ENCODE measurements at regions not wholly inside any gene's neighbourhood (a gene's known extent, or its start where the extent isn't known, plus 50 kb on each side); places are given as distances from the start of the nearest gene placed in this dataset.
"Not testable (repeated sequence)": the region's sequence is repeated elsewhere in the genome, so short reads cannot be mapped to it uniquely, and the experiment has no call there.

DNA sequence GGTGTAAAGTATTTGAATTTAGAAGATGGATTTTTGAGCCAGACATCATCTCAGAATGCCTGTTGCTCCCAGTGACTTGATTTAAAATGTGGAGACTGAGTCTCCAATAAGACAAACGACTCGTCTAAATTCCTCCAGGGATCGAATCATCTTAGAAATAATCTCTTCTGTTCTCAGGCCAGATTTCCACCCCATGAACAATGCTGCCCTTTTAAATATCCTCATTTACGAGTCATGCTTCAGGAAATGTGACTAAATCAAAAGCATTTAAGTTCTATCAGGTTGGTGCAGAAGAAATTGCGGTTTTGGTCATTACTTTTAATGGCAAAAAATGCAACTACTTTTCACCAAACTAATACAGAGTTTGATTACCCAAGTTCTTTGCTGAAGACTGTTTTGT, 684.6 kb upstream of the SOX11 start:
- Histone ChIP-seq H3K9me3 (peaks cover 14% of the 10 kb centered on the region), H3K4me3 (no peak overlapping the region), H3K4me1 (ENCODE audit: low read depth) (no peaks in the 10 kb centered on the region), H3K36me3 (ENCODE audit: low read depth) (no peaks in the 10 kb centered on the region)
- TF ChIP-seq, protein P1, sequence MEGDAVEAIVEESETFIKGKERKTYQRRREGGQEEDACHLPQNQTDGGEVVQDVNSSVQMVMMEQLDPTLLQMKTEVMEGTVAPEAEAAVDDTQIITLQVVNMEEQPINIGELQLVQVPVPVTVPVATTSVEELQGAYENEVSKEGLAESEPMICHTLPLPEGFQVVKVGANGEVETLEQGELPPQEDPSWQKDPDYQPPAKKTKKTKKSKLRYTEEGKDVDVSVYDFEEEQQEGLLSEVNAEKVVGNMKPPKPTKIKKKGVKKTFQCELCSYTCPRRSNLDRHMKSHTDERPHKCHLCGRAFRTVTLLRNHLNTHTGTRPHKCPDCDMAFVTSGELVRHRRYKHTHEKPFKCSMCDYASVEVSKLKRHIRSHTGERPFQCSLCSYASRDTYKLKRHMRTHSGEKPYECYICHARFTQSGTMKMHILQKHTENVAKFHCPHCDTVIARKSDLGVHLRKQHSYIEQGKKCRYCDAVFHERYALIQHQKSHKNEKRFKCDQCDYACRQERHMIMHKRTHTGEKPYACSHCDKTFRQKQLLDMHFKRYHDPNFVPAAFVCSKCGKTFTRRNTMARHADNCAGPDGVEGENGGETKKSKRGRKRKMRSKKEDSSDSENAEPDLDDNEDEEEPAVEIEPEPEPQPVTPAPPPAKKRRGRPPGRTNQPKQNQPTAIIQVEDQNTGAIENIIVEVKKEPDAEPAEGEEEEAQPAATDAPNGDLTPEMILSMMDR (IDR thresholded peaks at IDR 0.05): no peak
- ATAC-seq (no peak), DNase-seq (no peak)
- intact Hi-C loops (cut with DNase I, micrococcal nuclease): no loop called here

DNA sequence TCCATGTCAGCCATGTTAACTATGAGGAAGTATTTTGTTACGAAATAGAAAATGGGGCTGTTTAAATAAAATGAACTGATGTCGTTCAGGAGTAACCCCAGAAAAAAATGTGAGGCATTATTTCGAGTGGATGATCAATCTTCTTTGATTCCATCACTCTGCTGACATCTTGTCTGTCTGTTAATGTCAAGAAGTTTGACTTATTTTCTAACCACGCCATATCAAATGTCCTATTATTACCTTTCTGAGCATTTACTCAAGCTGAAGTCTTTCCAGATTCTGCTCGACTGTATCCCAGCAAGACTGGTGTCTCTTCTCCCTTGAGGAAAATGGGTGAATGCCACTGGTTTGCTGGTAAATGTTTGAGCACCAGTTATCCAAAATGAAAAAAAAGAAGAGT, 672.9 kb upstream of the SOX11 start:
- DNase-seq: no peak

DNA sequence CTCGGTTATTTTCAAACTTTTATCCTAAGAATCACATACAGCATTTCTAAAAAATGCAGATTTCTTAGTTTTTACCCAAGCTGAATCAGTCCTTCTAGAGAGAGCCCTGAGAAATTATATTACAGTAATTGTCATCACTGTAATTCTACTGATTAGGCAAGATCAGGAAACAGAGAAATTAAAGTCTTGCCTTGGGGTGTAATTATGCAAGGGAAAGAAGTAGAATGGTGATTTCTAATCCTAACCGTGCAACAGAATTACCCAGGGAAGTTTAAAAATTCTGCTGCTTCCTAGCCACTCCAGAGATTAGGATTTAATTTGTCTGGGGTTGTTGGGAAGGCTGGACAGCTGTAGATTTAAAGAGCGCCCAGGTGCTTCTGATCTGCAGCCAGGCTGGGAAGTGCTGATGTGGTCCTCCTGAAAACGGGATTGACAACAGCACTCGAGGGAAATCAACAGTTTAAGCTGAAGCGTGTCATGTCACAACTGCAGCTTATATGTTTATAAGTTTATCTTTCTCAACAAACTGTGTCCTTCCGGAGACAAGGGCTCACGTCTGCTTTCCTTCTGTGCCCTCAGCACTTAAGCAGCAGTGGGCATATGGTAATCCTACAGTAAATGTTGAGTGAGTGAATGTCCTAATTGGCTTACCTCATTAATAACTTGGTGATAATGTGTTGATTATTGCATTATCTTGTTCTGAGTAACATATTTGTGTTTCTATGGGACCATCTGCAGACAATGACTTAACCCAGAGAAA, 671.9 kb upstream of the SOX11 start:
- TF ChIP-seq, protein P1 (IDR thresholded peaks at IDR 0.05): no peak
- Histone ChIP-seq H3K9me3 (peaks cover 61% of the 10 kb centered on the region), H3K36me3 (ENCODE audit: low read depth) (no peaks in the 10 kb centered on the region), H3K4me1 (ENCODE audit: low read depth) (no peaks in the 10 kb centered on the region), H3K4me3 (no peak overlapping the region)
- intact Hi-C loops (cut with DNase I, micrococcal nuclease): no loop called here
- DNase-seq (no peak), ATAC-seq (no peak)

More for the DNA sequence above, 672.9 kb upstream of the SOX11 start:
- H3K4me1 ChIP-seq (ENCODE audit: low read depth): no peaks in the 10 kb centered on the region
- TF ChIP-seq, protein P1 (IDR thresholded peaks at IDR 0.05): no peak
- ATAC-seq: no peak
- H3K4me3 ChIP-seq: no peak overlapping the region
- H3K9me3 ChIP-seq: peaks cover 59% of the 10 kb centered on the region
- no peaks in the 10 kb centered on the region for H3K36me3 ChIP-seq (ENCODE audit: low read depth)
- intact Hi-C loops (cut with DNase I, micrococcal nuclease): no loop called here

DNA sequence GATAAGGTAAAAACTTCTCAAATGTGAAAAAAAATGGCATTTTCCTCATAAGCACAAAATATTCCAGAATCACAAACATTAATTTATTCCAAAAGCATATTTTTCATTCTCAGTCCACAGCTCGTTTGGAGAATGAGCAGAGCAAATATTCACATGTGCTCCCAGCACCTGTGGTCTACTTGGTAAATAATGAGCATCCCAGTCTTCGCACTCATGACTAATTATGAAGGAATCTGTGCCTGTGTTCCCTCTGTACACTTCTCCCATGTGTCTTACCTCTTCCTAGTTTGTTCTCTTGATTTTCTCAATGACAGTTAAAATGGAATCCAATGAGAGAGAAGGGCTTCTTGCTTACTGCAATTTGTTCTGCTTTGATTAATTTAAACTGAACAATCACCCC, 671.0 kb upstream of the SOX11 start:
- Histone ChIP-seq H3K4me3 (no peak overlapping the region), H3K4me1 (ENCODE audit: low read depth) (no peaks in the 10 kb centered on the region), H3K9me3 (peaks cover 61% of the 10 kb centered on the region), H3K36me3 (ENCODE audit: low read depth) (no peaks in the 10 kb centered on the region)
- TF ChIP-seq, protein P1 (IDR thresholded peaks at IDR 0.05): no peak
- DNase-seq (no peak), ATAC-seq (no peak)
- intact Hi-C loops (cut with DNase I, micrococcal nuclease): no loop called here

DNA sequence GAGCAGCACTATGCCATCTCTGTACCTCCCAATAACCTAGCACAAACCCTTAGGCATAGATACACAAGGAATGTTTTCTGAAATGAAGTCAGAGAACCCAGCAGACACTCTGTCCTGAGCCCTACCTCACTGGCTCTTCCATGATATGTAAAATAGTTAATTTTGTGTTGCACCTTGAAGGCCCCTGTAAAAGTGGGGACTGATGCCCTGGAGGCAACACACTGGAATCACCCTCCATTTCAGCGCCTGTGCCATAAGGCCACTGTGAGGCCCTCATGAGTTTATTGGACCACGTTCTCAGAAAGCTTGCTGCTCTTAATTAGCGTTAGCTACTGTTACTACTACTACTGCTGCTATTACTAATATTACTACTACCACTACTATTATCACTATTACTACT, 670.1 kb upstream of the SOX11 start:
- Histone ChIP-seq H3K36me3 (ENCODE audit: low read depth) (no peaks in the 10 kb centered on the region), H3K9me3 (peaks cover 66% of the 10 kb centered on the region), H3K4me3 (no peak overlapping the region), H3K4me1 (ENCODE audit: low read depth) (no peaks in the 10 kb centered on the region)
- intact Hi-C loops (cut with DNase I, micrococcal nuclease): no loop called here
- ATAC-seq (no peak), DNase-seq (no peak)
- TF ChIP-seq, protein P1 (IDR thresholded peaks at IDR 0.05): no peak

DNA sequence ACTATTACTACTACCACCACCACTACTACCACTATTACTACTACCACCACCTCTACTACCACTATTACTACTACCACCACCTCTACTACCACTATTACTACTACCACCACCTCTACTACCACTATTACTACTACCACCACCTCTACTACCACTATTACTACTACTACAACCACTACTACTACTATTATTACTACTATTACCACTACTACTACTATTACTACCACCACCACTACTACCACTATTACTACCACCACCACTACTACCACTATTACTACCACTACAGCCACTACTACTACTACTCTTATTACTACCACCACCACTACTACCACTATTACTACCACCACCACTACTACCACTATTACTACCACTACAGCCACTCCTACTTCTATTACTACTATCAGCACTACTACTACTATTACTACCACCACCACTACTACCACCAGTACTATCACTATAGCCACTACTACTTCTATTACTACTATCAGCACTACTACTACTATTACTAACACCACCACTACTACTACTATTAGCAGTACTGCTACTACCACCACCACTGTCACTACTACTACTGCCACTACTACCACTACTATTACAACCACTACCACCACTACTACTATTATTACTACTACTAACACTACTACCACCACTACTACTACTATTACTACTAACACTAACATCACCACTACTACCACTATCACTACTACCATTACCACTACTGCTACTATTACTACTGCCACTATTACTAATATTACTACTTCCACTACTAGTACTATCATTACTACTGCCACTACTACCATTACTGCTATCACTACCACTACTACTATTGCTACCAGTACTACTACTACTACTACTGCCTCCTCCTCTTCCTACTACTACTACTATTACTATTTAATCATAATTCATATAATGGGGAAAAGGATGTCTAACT, 669.2 kb upstream of the SOX11 start:
- H3K36me3 ChIP-seq (ENCODE audit: low read depth); H3K4me1 ChIP-seq (ENCODE audit: low read depth); intact Hi-C loops (cut with DNase I, micrococcal nuclease); ATAC-seq; H3K4me3 ChIP-seq; DNase-seq: not testable (repeated sequence)
- H3K9me3 ChIP-seq: peaks cover 64% of the 10 kb centered on the region
